Choroid plexus epithelial cell (primary cell): ENCODE measurements at regions not wholly inside any gene's neighbourhood (a gene's known extent, or its start where the extent isn't known, plus 50 kb on each side); places are given as distances from the start of the nearest gene placed in this dataset.

ENCODE experiments used
- DNase-seq: peaks from one replicate; pipeline ENCODE4 v3.0.0-alpha.2; 2010; ENCODE audit warnings: low read depth
- H3K4me3 ChIP-seq: 2 replicates; pipeline ENCODE4 v1.5.1; 2011; ENCODE audit warnings: low read depth, mild to moderate bottlenecking, control low read depth, low read length, moderate library complexity
- TF ChIP-seq, protein P1 (sequence below): conservative IDR thresholded peaks from 2 replicates; pipeline ENCODE4 v1.5.1; 2011; ENCODE audit warnings: low read depth, mild to moderate bottlenecking, control low read depth, inconsistent platforms, low read length, moderate library complexity

GRCh38 chr3:124569761-124570160 is 160.5 kb upstream of the UMPS start:
- no peak overlapping the region for H3K4me3 ChIP-seq
- DNase-seq: no peak
- TF ChIP-seq, protein P1, sequence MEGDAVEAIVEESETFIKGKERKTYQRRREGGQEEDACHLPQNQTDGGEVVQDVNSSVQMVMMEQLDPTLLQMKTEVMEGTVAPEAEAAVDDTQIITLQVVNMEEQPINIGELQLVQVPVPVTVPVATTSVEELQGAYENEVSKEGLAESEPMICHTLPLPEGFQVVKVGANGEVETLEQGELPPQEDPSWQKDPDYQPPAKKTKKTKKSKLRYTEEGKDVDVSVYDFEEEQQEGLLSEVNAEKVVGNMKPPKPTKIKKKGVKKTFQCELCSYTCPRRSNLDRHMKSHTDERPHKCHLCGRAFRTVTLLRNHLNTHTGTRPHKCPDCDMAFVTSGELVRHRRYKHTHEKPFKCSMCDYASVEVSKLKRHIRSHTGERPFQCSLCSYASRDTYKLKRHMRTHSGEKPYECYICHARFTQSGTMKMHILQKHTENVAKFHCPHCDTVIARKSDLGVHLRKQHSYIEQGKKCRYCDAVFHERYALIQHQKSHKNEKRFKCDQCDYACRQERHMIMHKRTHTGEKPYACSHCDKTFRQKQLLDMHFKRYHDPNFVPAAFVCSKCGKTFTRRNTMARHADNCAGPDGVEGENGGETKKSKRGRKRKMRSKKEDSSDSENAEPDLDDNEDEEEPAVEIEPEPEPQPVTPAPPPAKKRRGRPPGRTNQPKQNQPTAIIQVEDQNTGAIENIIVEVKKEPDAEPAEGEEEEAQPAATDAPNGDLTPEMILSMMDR: no peak

DNA sequence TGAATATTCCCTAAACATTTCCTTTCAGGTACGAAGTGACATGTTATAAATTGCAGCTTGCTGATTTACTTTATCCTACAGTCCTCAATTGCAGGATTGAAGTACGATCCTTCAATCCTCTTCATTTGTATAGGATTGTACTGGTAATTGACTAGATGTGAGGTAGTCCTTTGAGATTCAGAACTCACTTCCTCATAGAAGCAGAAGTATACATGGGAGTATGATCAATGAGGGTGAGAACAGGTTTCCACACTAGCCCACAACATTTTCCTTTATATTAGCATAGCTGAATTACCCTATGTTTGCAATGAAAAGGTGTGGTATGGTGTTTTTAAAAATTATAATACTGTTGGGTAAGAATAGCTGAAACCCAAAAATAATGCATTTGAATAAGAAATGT is 160.0 kb upstream of the UMPS start:
- TF ChIP-seq, protein P1: no peak
- H3K4me3 ChIP-seq: no peak overlapping the region
- no peak for DNase-seq

DNA sequence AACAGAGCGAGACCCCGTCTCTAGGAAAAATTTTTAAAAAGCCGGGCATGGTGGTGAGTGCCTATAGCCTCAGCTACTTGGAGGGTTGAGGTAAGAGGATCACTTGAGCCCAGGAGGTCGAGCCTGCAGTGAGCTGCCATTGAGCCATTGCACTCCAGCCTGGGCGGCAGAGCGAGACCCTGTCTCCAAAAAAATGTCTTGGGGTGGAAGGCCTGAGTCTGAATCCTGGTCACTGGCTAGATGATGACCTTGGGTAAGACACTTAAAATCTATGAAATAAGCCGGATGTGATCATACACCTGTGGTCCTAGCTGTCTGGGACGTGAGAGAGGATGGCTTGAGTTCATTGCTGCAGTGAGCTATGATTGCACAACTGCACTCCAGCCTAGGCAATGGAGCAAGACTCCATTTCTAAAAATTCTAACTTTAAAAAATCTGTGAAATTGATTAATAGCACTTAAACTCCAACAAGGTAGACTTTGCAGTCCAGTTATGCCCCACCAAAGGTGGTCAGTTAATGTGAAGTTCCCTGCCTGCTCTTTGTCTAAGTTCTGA is 157.3 kb upstream of the UMPS start:
- no peak for DNase-seq
- TF ChIP-seq, protein P1: no peak
- no peak overlapping the region for H3K4me3 ChIP-seq

DNA sequence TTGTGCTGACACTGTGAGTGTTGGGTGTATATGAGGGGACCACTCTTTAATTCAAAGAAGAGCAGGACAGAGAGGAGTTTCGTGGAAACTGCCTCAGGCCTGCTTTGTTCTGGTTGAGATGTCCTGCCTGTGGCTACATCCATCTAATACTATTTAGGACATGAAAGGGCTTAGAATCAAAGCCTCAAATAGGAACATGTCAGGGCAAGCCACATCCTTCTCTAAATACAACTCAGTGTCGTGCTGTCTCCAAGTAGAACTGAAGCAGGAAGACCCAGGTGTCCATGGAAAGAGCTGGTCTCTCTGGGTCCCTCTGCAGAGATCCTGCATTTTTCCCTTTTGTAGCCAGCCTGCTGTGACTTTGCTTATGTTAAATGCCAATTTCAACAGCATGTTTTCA is 156.2 kb upstream of the UMPS start:
- TF ChIP-seq, protein P1: no peak
- no peak overlapping the region for H3K4me3 ChIP-seq
- DNase-seq: no peak

- TF ChIP-seq, protein P1: no peak
- H3K4me3 ChIP-seq: no peak overlapping the region
- DNase-seq: no peak
These were observed 153.4 kb upstream of the UMPS start for GRCh38 chr3:124576565-124577493.

GRCh38 chr3:124577494-124578167 is 152.6 kb upstream of the UMPS start:
- TF ChIP-seq, protein P1: no peak
- no peak overlapping the region for H3K4me3 ChIP-seq
- DNase-seq: no peak
